T1000 (cell line): ENCODE measurements at regions not wholly inside any gene's neighbourhood (a gene's known extent, or its start where the extent isn't known, plus 50 kb on each side); places are given as distances from the start of the nearest gene placed in this dataset.
"Not testable (repeated sequence)": the region's sequence is repeated elsewhere in the genome, so short reads cannot be mapped to it uniquely, and the experiment has no call there.

Experiments
- DNase-seq: peaks from one replicate; lab custom pipeline; 2025; ENCODE audit warnings: mixed read lengths; lab: John Stamatoyannopoulos, UW

GRCh38 chr10:43931308-43931930 lies 282.7 kb upstream of the ZNF32 start:
- DNase-seq: no peak

GRCh38 chr10:43930777-43931176 lies 282.1 kb upstream of the ZNF32 start:
- no peak for DNase-seq

GRCh38 chr10:43930243-43930642 lies 281.6 kb upstream of the ZNF32 start:
- DNase-seq: no peak

- DNase-seq: no peak
Measured at GRCh38 chr10:43929122-43929521, 280.4 kb upstream of the ZNF32 start.

- DNase-seq: no peak
Measured at GRCh38 chr10:43928425-43928968, 279.8 kb upstream of the ZNF32 start.

- no peak for DNase-seq
Measured at GRCh38 chr10:43926875-43927406, 278.3 kb upstream of the ZNF32 start.

- no peak for DNase-seq
Measured at GRCh38 chr10:43926371-43926770, 277.7 kb upstream of the ZNF32 start.

- DNase-seq: no peak
Measured at GRCh38 chr10:43925793-43926192, 277.1 kb upstream of the ZNF32 start.

GRCh38 chr10:43923328-43923727 lies 274.6 kb upstream of the ZNF32 start:
- no peak for DNase-seq

GRCh38 chr10:43922335-43923280 lies 273.9 kb upstream of the ZNF32 start:
- no peak for DNase-seq

- no peak for DNase-seq
Measured at GRCh38 chr10:43921881-43922280, 273.2 kb upstream of the ZNF32 start.

- DNase-seq: no peak
Measured at GRCh38 chr10:43921478-43921877, 272.8 kb upstream of the ZNF32 start.

- not testable (repeated sequence) for DNase-seq
Measured at GRCh38 chr10:43920236-43920758, 271.6 kb upstream of the ZNF32 start.

GRCh38 chr10:43913676-43914235 lies 265.1 kb upstream of the ZNF32 start:
- DNase-seq: no peak

GRCh38 chr10:43912469-43912868 lies 263.8 kb upstream of the ZNF32 start:
- DNase-seq: no peak

GRCh38 chr10:43906490-43906889 lies 257.8 kb upstream of the ZNF32 start:
- no peak for DNase-seq

GRCh38 chr10:43905512-43906236 lies 257.0 kb upstream of the ZNF32 start:
- DNase-seq: no peak

GRCh38 chr10:43904844-43905243 lies 256.2 kb upstream of the ZNF32 start:
- no peak for DNase-seq

GRCh38 chr10:43904301-43904700 lies 255.6 kb upstream of the ZNF32 start:
- DNase-seq: no peak

- no peak for DNase-seq
Measured at GRCh38 chr10:43903451-43903850, 254.8 kb upstream of the ZNF32 start.

- DNase-seq: no peak
Measured at GRCh38 chr10:43902842-43903241, 254.2 kb upstream of the ZNF32 start.
